K562 (cell line): ENCODE measurements at regions not wholly inside any gene's neighbourhood (a gene's known extent, or its start where the extent isn't known, plus 50 kb on each side); places are given as distances from the start of the nearest gene placed in this dataset.

Source experiments
- ATAC-seq: fragments of 200-7000 bp; cut with Tn5 transposase; 3 replicates; pipeline ENCODE4 v1.9.1; 2020; ENCODE audit warnings: moderate library complexity
- BruUV-seq: library from RNA; stranded (reverse); fragments of 400-500 nt; replicated peaks from 2 replicates; lab custom pipeline; 2021; lab: Mats Ljungman, UMichigan
- CTCF ChIA-PET: fragments of 300-600 bp; formaldehyde crosslinking; extraction: SDS; loops from one replicate; lab custom pipeline; 2021; ENCODE audit warnings: low intra/inter-chr PET ratio; lab: Yijun Ruan, JAX
- POLR2A ChIA-PET: fragments of 300-600, 350-650 bp; sonication (Branson Sonifier 250); formaldehyde crosslinking; extraction: SDS; loops from one replicate; lab custom pipeline; 2021; ENCODE audit warnings: antibody characterized with exemption, inconsistent platforms; lab: Yijun Ruan, JAX
- DNase-seq, 4 experiments: peaks; one replicate each; pipeline versions ENCODE4 v3.0.0 to v3.0.0-alpha.2; 2011 to 2018; ENCODE audit warnings: low spot score in 3 of 4, mixed read lengths in 3 of 4; ENCODE audit errors: extremely low read depth in 1 of 4
- FAIRE-seq: peaks from 2 replicates; lab custom pipeline; 2011; peaks lifted over from hg19 to GRCh38; lab: Jason Lieb, UNC
- H2AFZ ChIP-seq: 2 replicates; pipeline ENCODE4 v1.6.0; 2011; ENCODE audit warnings: low read depth, low read length, control low read depth, inconsistent platforms
- H3K27ac ChIP-seq: fragments of 200-600 bp; 3 replicates; pipeline ENCODE4 v1.8.0; 2011; ENCODE audit warnings: low read depth, mild to moderate bottlenecking, control low read depth, inconsistent platforms, low read length, moderate library complexity, mixed read lengths; ENCODE audit errors: extremely low read depth
- H3K27me3 ChIP-seq, 2 experiments: fragments of 300-600 bp in 1 of 2; 2 replicates in 1 of 2; 3 replicates in 1 of 2; pipeline versions ENCODE4 v1.6.0 to v1.8.0; 2011; ENCODE audit warnings: inconsistent platforms in 2 of 2, low read length in 2 of 2, mild to moderate bottlenecking in 1 of 2, mixed read lengths in 1 of 2, moderate library complexity in 1 of 2; ENCODE audit not compliant: control insufficient read depth in 2 of 2, insufficient read depth in 2 of 2
- H3K36me3 ChIP-seq: fragments of 300-600 bp; 3 replicates; pipeline ENCODE4 v1.8.0; 2011; ENCODE audit warnings: mild to moderate bottlenecking, low read length, inconsistent platforms; ENCODE audit not compliant: control insufficient read depth, insufficient read depth
- H3K4me1 ChIP-seq, 2 experiments: fragments of 200-600 bp in 1 of 2; replicated peaks in 1 of 2; 2 replicates in 1 of 2; 3 replicates in 1 of 2; pipeline versions ENCODE4 v1.5.1 to v1.8.0; 2011; ENCODE audit warnings: inconsistent platforms in 2 of 2, low read length in 2 of 2, mild to moderate bottlenecking in 1 of 2, mixed read lengths in 1 of 2, moderate library complexity in 1 of 2; ENCODE audit not compliant: control insufficient read depth in 2 of 2, insufficient read depth in 2 of 2
- H3K4me2 ChIP-seq: 2 replicates; pipeline ENCODE4 v1.6.1; 2011; ENCODE audit warnings: low read length, control low read depth, inconsistent platforms, mixed read lengths; ENCODE audit not compliant: insufficient read depth
- H3K4me3 ChIP-seq: fragments of 200-600 bp; sonication (generic), shearing (Covaris generic); 2 replicates; pipeline ENCODE4 v1.5.1; 2016; ENCODE audit warnings: control low read depth, inconsistent platforms
- H3K79me2 ChIP-seq: fragments of 200-600 bp; 3 replicates; pipeline ENCODE4 v1.8.0; 2011; ENCODE audit warnings: low read length, inconsistent platforms; ENCODE audit not compliant: control insufficient read depth, insufficient read depth
- H3K9ac ChIP-seq, 2 experiments: 2 replicates each; pipeline versions ENCODE4 v1.6.0 to v1.6.1; 2011; ENCODE audit warnings: low read depth in 2 of 2, low read length in 2 of 2, control low read depth in 1 of 2, inconsistent platforms in 1 of 2, mild to moderate bottlenecking in 1 of 2, mixed read lengths in 1 of 2; ENCODE audit not compliant: insufficient read depth in 1 of 2
- H3K9me1 ChIP-seq: one replicate; pipeline ENCODE4 v1.6.0; 2011; ENCODE audit warnings: inconsistent platforms, mild to moderate bottlenecking, low read length, moderate library complexity; ENCODE audit not compliant: control insufficient read depth, insufficient read depth
- H3K9me3 ChIP-seq: replicated peaks from 2 replicates; pipeline ENCODE4 v1.5.1; 2011; ENCODE audit warnings: low read depth, low read length, inconsistent platforms; ENCODE audit not compliant: control insufficient read depth, insufficient read depth
- H4K20me1 ChIP-seq: replicated peaks from 2 replicates; pipeline ENCODE4 v1.6.1; 2011; ENCODE audit warnings: low read length, inconsistent platforms, mixed read lengths; ENCODE audit not compliant: control insufficient read depth, insufficient read depth
- E2F5 ChIP-seq: sonication (generic); formaldehyde crosslinking; IDR thresholded peaks from 2 replicates; pipeline ENCODE4 v1.8.0; 2022; ENCODE audit warnings: mild to moderate bottlenecking, missing genetic modification reagents
- ETS2 ChIP-seq: IDR thresholded peaks from 2 replicates; pipeline ENCODE4 v1.6.1; 2016; ENCODE audit warnings: borderline replicate concordance, missing genetic modification characterization, mild to moderate bottlenecking, moderate library complexity, missing compliant biosample characterization; ENCODE audit not compliant: poor library complexity, severe bottlenecking
- FIP1L1 ChIP-seq: fragments of 200-400 bp; formaldehyde crosslinking; IDR thresholded peaks from 2 replicates; pipeline ENCODE4 v1.6.1; 2018; ENCODE audit warnings: mild to moderate bottlenecking, low read depth, low read length; ENCODE audit not compliant: poor library complexity, severe bottlenecking
- GABPA ChIP-seq: fragments of 200-800 bp; sonication (Bioruptor generic); conservative IDR thresholded peaks from 2 replicates; pipeline ENCODE4 v1.6.1; 2016; ENCODE audit warnings: low read depth, missing genetic modification characterization, missing compliant biosample characterization
- HNRNPLL ChIP-seq: fragments of 200-400 bp; formaldehyde crosslinking; IDR thresholded peaks from 2 replicates; pipeline ENCODE4 v1.6.1; 2017; ENCODE audit warnings: low read length, low read depth, mild to moderate bottlenecking; ENCODE audit not compliant: poor library complexity, severe bottlenecking
- KLF13 ChIP-seq: fragments of 450-650 bp; IDR thresholded peaks from 2 replicates; pipeline ENCODE4 v1.6.1; 2016; ENCODE audit warnings: missing genetic modification characterization, low read depth, mild to moderate bottlenecking, missing compliant biosample characterization, moderate library complexity, borderline replicate concordance
- MLX ChIP-seq, 2 experiments: fragments of 450-650 bp in 1 of 2; sonication (generic) in 1 of 2; formaldehyde crosslinking; conservative IDR thresholded peaks; 2 replicates each; pipeline versions ENCODE4 v1.4.0 to v1.8.1; 2020 to 2022; ENCODE audit warnings: mild to moderate bottlenecking in 1 of 2, missing genetic modification reagents in 1 of 2
- PHF20 ChIP-seq: fragments of 450-650 bp; IDR thresholded peaks from 2 replicates; pipeline ENCODE4 v1.6.1; 2018; ENCODE audit not compliant: partially characterized antibody
- POLR2B ChIP-seq: fragments of 450-650 bp; IDR thresholded peaks from 2 replicates; pipeline ENCODE4 v1.6.1; 2018; ENCODE audit warnings: low read depth; ENCODE audit not compliant: partially characterized antibody
- SMARCA4 ChIP-seq: fragments of 450-650 bp; IDR thresholded peaks from 2 replicates; pipeline ENCODE4 v1.6.1; 2016
- TSC22D4 ChIP-seq: fragments of 450-650 bp; IDR thresholded peaks from 2 replicates; pipeline ENCODE4 v1.6.1; 2016; ENCODE audit warnings: missing genetic modification characterization, missing biosample characterization, control low read depth
- ZBTB1 ChIP-seq: sonication (generic); formaldehyde crosslinking; IDR thresholded peaks from 2 replicates; pipeline ENCODE4 v1.8.1; 2023; ENCODE audit warnings: missing genetic modification reagents, low read depth, mild to moderate bottlenecking, borderline replicate concordance
- ZNF253 ChIP-seq: fragments of 250-450 bp; sonication (Bioruptor Pico); conservative IDR thresholded peaks from 2 replicates; pipeline ENCODE4 v1.6.1; 2021; ENCODE audit warnings: mild to moderate bottlenecking
- WGBS: fragments of 100-300 bp; shearing (Covaris generic); methylation state at CpG from one replicate; pipeline ENCODE4 v1.1.6; 2016; ENCODE audit warnings: low coverage, mixed read lengths; ENCODE audit not compliant: insufficient coverage; ENCODE audit errors: missing lambda C conversion rate; 5-methylcytosine and 5-hydroxymethylcytosine counted together
- in situ Hi-C: fragments of 300-500 bp; cut with MboI; formaldehyde crosslinking; loops from 4 replicates; pipeline ENCODE4 v1.15.0; 2018; ENCODE audit warnings: inconsistent platforms, mixed read lengths
- intact Hi-C: fragments of 100-400 bp; cut with micrococcal nuclease; formaldehyde crosslinking; loops from 2 replicates; pipeline ENCODE4 v1.14.2; 2022
- TF ChIP-seq, protein P1 (sequence below): fragments of 450-650 bp; IDR thresholded peaks from 2 replicates; pipeline ENCODE4 v1.7.0; 2016; ENCODE audit warnings: borderline replicate concordance
- TF ChIP-seq, protein P2 (sequence below): fragments of 250-450 bp; sonication (Bioruptor Pico); IDR thresholded peaks from 2 replicates; pipeline ENCODE4 v1.5.1; 2021; ENCODE audit warnings: mild to moderate bottlenecking

DNA sequence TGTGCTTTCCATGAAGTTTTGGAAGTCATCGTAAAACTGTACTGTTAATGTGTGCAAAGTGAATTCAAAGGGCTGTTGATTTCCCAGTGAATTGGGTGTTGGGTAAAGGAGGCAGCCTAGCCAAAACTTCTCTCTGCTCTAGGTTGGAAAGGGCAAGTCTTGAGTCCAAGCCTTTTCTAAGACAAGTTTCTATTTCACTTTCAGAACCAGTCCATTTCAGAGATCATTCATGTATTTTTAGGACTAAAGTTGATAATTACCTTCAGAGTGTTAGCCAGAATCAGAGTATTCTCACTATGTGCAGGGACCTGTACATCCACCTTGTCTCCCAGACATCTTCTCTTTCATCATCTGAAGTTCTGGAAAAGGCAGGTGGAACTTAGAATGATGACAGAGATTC is 636.1 kb upstream of the KLHL29 start:
- Histone ChIP-seq H3K36me3 (no peaks in the 10 kb centered on the region), H3K9me3 (no peaks in the 10 kb centered on the region), H3K4me2 (no peak overlapping the region), H3K4me3 (no peak overlapping the region), H3K79me2 (no peaks in the 10 kb centered on the region), H3K27me3 (no peaks in the 10 kb centered on the region), H3K9me1 (no peaks in the 10 kb centered on the region), H3K9ac (no peak overlapping the region), H2AFZ (no peak overlapping the region), H3K4me1 (no peaks in the 10 kb centered on the region), H3K27ac (no peak overlapping the region), H4K20me1 (no peaks in the 10 kb centered on the region)
- CTCF ChIA-PET: no interaction called here
- no TSS peak for BruUV-seq
- intact Hi-C loops: no loop called here
- TF ChIP-seq, protein P1, sequence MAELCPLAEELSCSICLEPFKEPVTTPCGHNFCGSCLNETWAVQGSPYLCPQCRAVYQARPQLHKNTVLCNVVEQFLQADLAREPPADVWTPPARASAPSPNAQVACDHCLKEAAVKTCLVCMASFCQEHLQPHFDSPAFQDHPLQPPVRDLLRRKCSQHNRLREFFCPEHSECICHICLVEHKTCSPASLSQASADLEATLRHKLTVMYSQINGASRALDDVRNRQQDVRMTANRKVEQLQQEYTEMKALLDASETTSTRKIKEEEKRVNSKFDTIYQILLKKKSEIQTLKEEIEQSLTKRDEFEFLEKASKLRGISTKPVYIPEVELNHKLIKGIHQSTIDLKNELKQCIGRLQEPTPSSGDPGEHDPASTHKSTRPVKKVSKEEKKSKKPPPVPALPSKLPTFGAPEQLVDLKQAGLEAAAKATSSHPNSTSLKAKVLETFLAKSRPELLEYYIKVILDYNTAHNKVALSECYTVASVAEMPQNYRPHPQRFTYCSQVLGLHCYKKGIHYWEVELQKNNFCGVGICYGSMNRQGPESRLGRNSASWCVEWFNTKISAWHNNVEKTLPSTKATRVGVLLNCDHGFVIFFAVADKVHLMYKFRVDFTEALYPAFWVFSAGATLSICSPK: no peak
- TF ChIP-seq SMARCA4: no peak
- no peak for TF ChIP-seq PHF20
- no peak for TF ChIP-seq GABPA (tag)
- TF ChIP-seq ZBTB1 (CRISPR knock-in tag): no peak
- TF ChIP-seq ZNF253 (CRISPR knock-in tag): no peak
- TF ChIP-seq E2F5 (CRISPR knock-in tag): no peak
- TF ChIP-seq FIP1L1: no peak
- TF ChIP-seq, protein P2, sequence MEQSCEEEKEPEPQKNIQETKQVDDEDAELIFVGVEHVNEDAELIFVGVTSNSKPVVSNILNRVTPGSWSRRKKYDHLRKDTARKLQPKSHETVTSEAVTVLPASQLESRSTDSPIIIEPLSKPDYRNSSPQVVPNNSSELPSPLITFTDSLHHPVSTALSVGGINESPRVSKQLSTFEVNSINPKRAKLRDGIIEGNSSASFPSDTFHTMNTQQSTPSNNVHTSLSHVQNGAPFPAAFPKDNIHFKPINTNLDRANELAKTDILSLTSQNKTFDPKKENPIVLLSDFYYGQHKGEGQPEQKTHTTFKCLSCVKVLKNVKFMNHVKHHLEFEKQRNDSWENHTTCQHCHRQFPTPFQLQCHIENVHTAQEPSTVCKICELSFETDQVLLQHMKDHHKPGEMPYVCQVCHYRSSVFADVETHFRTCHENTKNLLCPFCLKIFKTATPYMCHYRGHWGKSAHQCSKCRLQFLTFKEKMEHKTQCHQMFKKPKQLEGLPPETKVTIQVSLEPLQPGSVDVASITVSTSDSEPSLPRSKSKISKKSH (CRISPR knock-in tag): no peak
- no peak for TF ChIP-seq POLR2B
- TF ChIP-seq HNRNPLL: no peak
- TF ChIP-seq MLX (CRISPR knock-in tag; conservative IDR thresholded peaks at IDR 0.05): no peak
- TF ChIP-seq ETS2: no peak
- TF ChIP-seq TSC22D4 (tag): no peak
- no peak for TF ChIP-seq KLF13 (tag)
- no peak for DNase-seq
- POLR2A ChIA-PET: no interaction called here
- in situ Hi-C loops: no loop called here
- FAIRE-seq: no peak
- ATAC-seq: no peak
- WGBS: 0% methylated on average over 1 of the region's 1 CpG
